IMR-90 (cell line): ENCODE measurements at regions not wholly inside any gene's neighbourhood (a gene's known extent, or its start where the extent isn't known, plus 50 kb on each side); places are given as distances from the start of the nearest gene placed in this dataset.

ENCODE experiments used
- ATAC-seq: fragments of 200-7000 bp; cut with Tn5 transposase; 2 replicates; pipeline ENCODE4 v1.9.1; 2020; ENCODE audit warnings: low read depth, mild to moderate bottlenecking, moderate library complexity
- BruUV-seq: library from RNA; stranded (reverse); fragments of 400-500 nt; replicated peaks from 2 replicates; lab custom pipeline; 2021; lab: Mats Ljungman, UMichigan
- CTCF ChIA-PET: fragments of 300-600 bp; formaldehyde crosslinking; extraction: SDS; loops from one replicate; lab custom pipeline; 2021; ENCODE audit warnings: antibody characterized with exemption; lab: Yijun Ruan, JAX
- POLR2A ChIA-PET: fragments of 300-600 bp; sonication (Branson Sonifier 250); formaldehyde crosslinking; loops from one replicate; lab custom pipeline; 2022; ENCODE audit warnings: antibody characterized with exemption; ENCODE audit not compliant: unreplicated experiment; lab: Charles Lee
- DNase-seq: peaks from one replicate; pipeline ENCODE4 v3.0.0; 2013
- H2AFZ ChIP-seq: replicated peaks from 2 replicates; pipeline ENCODE3; 2013; ENCODE audit warnings: low read length, mild to moderate bottlenecking; ENCODE audit not compliant: poor library complexity
- H2AK5ac ChIP-seq: 2 replicates; pipeline ENCODE4 v1.6.1; 2013; ENCODE audit warnings: low read depth, low read length, inconsistent platforms
- H2AK9ac ChIP-seq: replicated peaks from 2 replicates; pipeline ENCODE3; 2013; ENCODE audit warnings: mild to moderate bottlenecking, low read depth, low read length, moderate library complexity; ENCODE audit not compliant: poor library complexity
- H2BK120ac ChIP-seq: 2 replicates; pipeline ENCODE4 v1.6.1; 2013; ENCODE audit warnings: low read depth, low read length, inconsistent platforms
- H2BK15ac ChIP-seq: 3 replicates; pipeline ENCODE4 v1.6.1; 2013; ENCODE audit warnings: low read depth, low read length, inconsistent platforms
- H2BK20ac ChIP-seq: 2 replicates; pipeline ENCODE4 v1.6.1; 2013; ENCODE audit warnings: low read depth, mild to moderate bottlenecking, inconsistent platforms, low read length, moderate library complexity
- H2BK5ac ChIP-seq: 2 replicates; pipeline ENCODE4 v1.6.1; 2013; ENCODE audit warnings: mild to moderate bottlenecking, low read depth, low read length, inconsistent platforms; ENCODE audit not compliant: poor library complexity, severe bottlenecking
- H3K14ac ChIP-seq: replicated peaks from 2 replicates; pipeline ENCODE4 v1.6.1; 2013; ENCODE audit warnings: low read depth, low read length, inconsistent platforms
- H3K18ac ChIP-seq: 2 replicates; pipeline ENCODE4 v1.6.1; 2013; ENCODE audit warnings: low read depth, low read length, control low read depth
- H3K23ac ChIP-seq: 2 replicates; pipeline ENCODE4 v1.6.1; 2013; ENCODE audit warnings: low read depth, low read length, inconsistent platforms
- H3K27ac ChIP-seq: 2 replicates; pipeline ENCODE4 v1.5.1; 2013; ENCODE audit warnings: mild to moderate bottlenecking, control low read depth, low read length; ENCODE audit not compliant: insufficient read depth
- H3K27me3 ChIP-seq: 2 replicates; pipeline ENCODE4 v1.6.1; 2013; ENCODE audit warnings: low read length; ENCODE audit not compliant: control insufficient read depth, insufficient read depth
- H3K36me3 ChIP-seq: 2 replicates; pipeline ENCODE4 v1.6.1; 2013; ENCODE audit warnings: low read length, mixed read lengths; ENCODE audit not compliant: control insufficient read depth, insufficient read depth
- H3K4ac ChIP-seq: 2 replicates; pipeline ENCODE4 v1.6.1; 2013; ENCODE audit warnings: low read depth, low read length, inconsistent platforms
- H3K4me1 ChIP-seq: 2 replicates; pipeline ENCODE4 v1.6.1; 2013; ENCODE audit warnings: low read length, mixed read lengths; ENCODE audit not compliant: control insufficient read depth, insufficient read depth
- H3K4me2 ChIP-seq: 2 replicates; pipeline ENCODE4 v1.6.1; 2013; ENCODE audit warnings: low read depth, mild to moderate bottlenecking, control low read depth, low read length, moderate library complexity
- H3K4me3 ChIP-seq: 2 replicates; pipeline ENCODE4 v1.5.1; 2013; ENCODE audit warnings: low read depth, mild to moderate bottlenecking, control low read depth, low read length, moderate library complexity; ENCODE audit not compliant: insufficient read depth
- H3K56ac ChIP-seq: 2 replicates; pipeline ENCODE4 v1.6.1; 2013; ENCODE audit warnings: low read length, inconsistent platforms; ENCODE audit not compliant: insufficient read depth; ENCODE audit errors: extremely low read depth
- H3K79me1 ChIP-seq, 2 experiments: 2 replicates each; pipeline ENCODE4 v1.6.1; 2013; ENCODE audit warnings: low read length in 2 of 2, inconsistent platforms in 1 of 2, low read depth in 1 of 2
- H3K9ac ChIP-seq: 2 replicates; pipeline ENCODE4 v1.6.1; 2013; ENCODE audit warnings: low read depth, low read length, control low read depth
- H3K9me1 ChIP-seq: 2 replicates; pipeline ENCODE4 v1.6.1; 2013; ENCODE audit warnings: low read length, inconsistent platforms; ENCODE audit not compliant: insufficient read depth
- H3K9me3 ChIP-seq: 2 replicates; pipeline ENCODE4 v1.6.1; 2013; ENCODE audit warnings: low read length; ENCODE audit not compliant: control insufficient read depth, insufficient read depth
- H4K20me1 ChIP-seq: 2 replicates; pipeline ENCODE4 v1.6.1; 2013; ENCODE audit warnings: low read length, inconsistent platforms; ENCODE audit not compliant: insufficient read depth
- H4K5ac ChIP-seq: 2 replicates; pipeline ENCODE4 v1.6.1; 2013; ENCODE audit warnings: mild to moderate bottlenecking, low read depth, low read length, control low read depth
- H4K8ac ChIP-seq, 2 experiments: 2 replicates each; pipeline ENCODE4 v1.6.1; 2013; ENCODE audit warnings: low read depth in 2 of 2, low read length in 2 of 2, control low read depth in 1 of 2, inconsistent platforms in 1 of 2
- H4K91ac ChIP-seq: 2 replicates; pipeline ENCODE4 v1.6.1; 2013; ENCODE audit warnings: low read depth, low read length, inconsistent platforms; ENCODE audit not compliant: insufficient read depth
- MAZ ChIP-seq: IDR thresholded peaks from 2 replicates; pipeline ENCODE4 v1.6.1; 2012; ENCODE audit warnings: low read depth, mild to moderate bottlenecking, low read length, improper control_type of control experiment, moderate library complexity, borderline replicate concordance
- WGBS, 2 experiments: methylation state at CpG; one replicate each; pipeline versions ENCODE4 v1.1.5 to v1.1.7; 2013; ENCODE audit warnings: missing lambda C conversion rate in 2 of 2; ENCODE audit not compliant: insufficient read length in 1 of 2; ENCODE audit errors: extremely low coverage in 2 of 2; 5-methylcytosine and 5-hydroxymethylcytosine counted together
- dilution Hi-C: fragments of 300-500 bp; cut with HindIII; formaldehyde crosslinking; loops from one replicate; pipeline ENCODE4 v1.14.3; 2018; ENCODE audit warnings: low sequenced_read_pairs; ENCODE audit not compliant: unreplicated experiment
- in situ Hi-C: fragments of 300-500 bp; cut with MboI; formaldehyde crosslinking; loops from 3 replicates; pipeline ENCODE4 v1.14.3; 2019; ENCODE audit warnings: low sequenced_read_pairs, inconsistent platforms, mixed read lengths
- intact Hi-C: fragments of 100-400 bp; cut with micrococcal nuclease; formaldehyde crosslinking; loops from 2 replicates; pipeline ENCODE4 v1.10.0; 2022

DNA sequence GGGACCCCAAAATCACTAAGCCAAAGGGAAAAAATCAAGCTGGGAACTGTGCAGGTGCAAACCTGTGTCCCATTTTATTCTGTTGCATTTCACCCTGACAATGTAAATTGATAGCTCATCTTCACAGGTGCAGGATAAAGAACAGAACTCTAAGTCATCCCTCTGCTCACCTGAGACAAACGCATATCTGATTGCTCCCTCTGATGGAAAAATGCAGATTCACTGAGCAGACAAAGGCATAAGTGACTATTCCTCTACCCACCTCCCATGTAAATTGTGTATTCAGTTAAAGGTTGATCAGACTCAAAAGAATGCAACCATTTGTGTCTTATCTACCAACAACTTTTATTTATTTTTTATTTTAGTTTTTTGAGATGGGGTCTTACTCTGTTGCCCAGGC, 644.2 kb downstream of the PTPRU start:
- no peak overlapping the region for H3K4me2 ChIP-seq
- no peak overlapping the region for H2AK5ac ChIP-seq
- H3K27me3 ChIP-seq = no peaks in the 10 kb centered on the region; the same call in 1 of the 2 replicates
- no peak for DNase-seq
- dilution Hi-C loops (no loop called here), intact Hi-C loops (no loop called here), in situ Hi-C loops (no loop called here)
- H3K9me3 ChIP-seq = no peaks in the 10 kb centered on the region
- no CpG with 5 or more reads among the region's 1 CpG for WGBS, 2 experiments
- H4K5ac ChIP-seq = no peak overlapping the region
- no peaks in the 10 kb centered on the region for H3K4me1 ChIP-seq
- H3K9ac ChIP-seq = no peak overlapping the region
- H4K8ac ChIP-seq = no peak overlapping the region
- no peak overlapping the region for H2BK20ac ChIP-seq
- no peak overlapping the region for H3K56ac ChIP-seq
- no peaks in the 10 kb centered on the region for H3K9me1 ChIP-seq
- no peak for ATAC-seq
- H3K79me1 ChIP-seq = no peaks in the 10 kb centered on the region
- ChIA-PET POLR2A (no interaction called here), CTCF (no interaction called here)
- no peak overlapping the region for H3K23ac ChIP-seq
- no peak overlapping the region for H2BK120ac ChIP-seq
- H2BK5ac ChIP-seq = no peak overlapping the region
- no peak overlapping the region for H4K91ac ChIP-seq
- BruUV-seq = no TSS peak
- H2AK9ac ChIP-seq = no peak overlapping the region
- no peak overlapping the region for H3K14ac ChIP-seq
- no peaks in the 10 kb centered on the region for H4K20me1 ChIP-seq
- no peak overlapping the region for H2AFZ ChIP-seq
- H2BK15ac ChIP-seq = no peak overlapping the region
- H3K27ac ChIP-seq = no peak overlapping the region
- no peak overlapping the region for H3K4me3 ChIP-seq
- no peaks in the 10 kb centered on the region for H3K36me3 ChIP-seq
- no peak for TF ChIP-seq MAZ
- no peak overlapping the region for H3K4ac ChIP-seq
- no peak overlapping the region for H3K18ac ChIP-seq
